Colon (tissue), 2 donors: ENCODE measurements at regions not wholly inside any gene's neighbourhood (a gene's known extent, or its start where the extent isn't known, plus 50 kb on each side); places are given as distances from the start of the nearest gene placed in this dataset.
"Not testable (repeated sequence)": the region's sequence is repeated elsewhere in the genome, so short reads cannot be mapped to it uniquely, and the experiment has no call there.

Source experiments
- FAIRE-seq: peaks from 2 replicates; lab custom pipeline; 2012; peaks lifted over from hg19 to GRCh38; lab: Jason Lieb, UNC
- donor health status: control.
- donor health status: control.

DNA sequence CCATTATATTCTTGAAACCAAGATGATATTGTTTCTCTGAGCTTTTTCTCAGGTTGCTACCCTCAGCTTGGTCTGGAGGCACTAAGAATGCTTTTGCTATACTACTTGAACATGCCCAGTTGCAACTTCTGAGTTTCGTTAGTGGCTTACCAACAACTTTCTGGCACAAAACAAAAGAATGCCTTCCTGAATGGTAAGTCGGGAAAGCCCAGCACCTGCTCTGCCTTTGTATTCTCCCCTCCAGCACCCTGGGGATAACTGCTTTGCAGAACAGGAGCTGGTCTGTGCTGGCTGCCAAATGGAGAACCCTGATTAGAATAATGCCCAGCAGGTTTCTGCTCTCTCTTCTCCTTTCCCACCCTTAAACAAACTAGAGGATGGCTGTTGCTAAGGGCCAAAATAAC, 149.3 kb downstream of the TGFB2 start:
- FAIRE-seq, result no peak

DNA sequence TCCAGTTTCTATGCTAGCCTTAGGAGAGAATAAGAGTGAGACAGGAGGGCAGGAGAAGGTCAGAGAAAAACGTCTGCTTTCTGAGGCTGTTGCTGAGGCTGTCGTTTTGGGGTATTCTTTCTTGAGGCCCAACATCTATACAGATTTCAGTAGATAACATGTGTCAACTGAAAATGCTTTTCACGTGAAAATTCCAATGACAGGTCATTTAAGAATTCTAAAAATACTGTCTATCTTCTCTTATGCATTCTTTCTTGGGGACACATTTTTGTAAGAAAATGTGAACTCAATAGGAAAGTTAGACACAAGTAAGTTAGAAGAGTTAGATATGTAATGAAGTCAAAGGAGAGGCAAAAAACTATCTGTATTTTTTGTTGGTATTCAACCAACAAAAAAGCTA, 150.8 kb downstream of the TGFB2 start:
- no peak for FAIRE-seq

GRCh38 chr1:218496561-218496960, 151.4 kb downstream of the TGFB2 start:
- FAIRE-seq, result no peak

GRCh38 chr1:218498056-218498938, 153.2 kb downstream of the TGFB2 start:
- no peak for FAIRE-seq

- FAIRE-seq, result no peak
Observed at GRCh38 chr1:218499011-218499691, 154.0 kb downstream of the TGFB2 start.

- no peak for FAIRE-seq
Observed at GRCh38 chr1:218499911-218500310, 154.8 kb downstream of the TGFB2 start.

- FAIRE-seq, result no peak
Observed at GRCh38 chr1:218501161-218501560, 156.0 kb downstream of the TGFB2 start.

GRCh38 chr1:218502383-218502782, 157.2 kb downstream of the TGFB2 start:
- no peak for FAIRE-seq

DNA sequence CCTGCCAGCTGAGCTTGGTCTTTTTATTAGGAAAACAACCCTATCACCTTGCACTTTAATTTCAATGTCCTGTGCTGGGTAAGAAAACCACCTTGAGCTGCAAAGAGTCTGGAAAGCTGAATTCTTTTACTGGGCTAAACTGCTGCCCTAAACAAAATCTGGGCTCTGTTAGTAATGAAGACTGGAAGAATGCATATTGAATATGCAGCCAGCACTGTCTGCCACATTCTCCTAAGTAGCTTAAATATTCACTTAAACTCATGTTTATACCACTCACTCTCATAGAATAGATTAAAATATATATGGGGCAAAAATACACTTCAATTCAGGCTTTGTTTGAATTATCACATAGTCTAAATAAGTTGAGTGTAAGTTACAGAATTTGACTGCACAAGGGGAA, 158.0 kb downstream of the TGFB2 start:
- FAIRE-seq, result no peak

- FAIRE-seq, result no peak
Observed at GRCh38 chr1:218507355-218508002, 162.3 kb downstream of the TGFB2 start.

GRCh38 chr1:218510153-218510772, 165.1 kb downstream of the TGFB2 start:
- no peak for FAIRE-seq

DNA sequence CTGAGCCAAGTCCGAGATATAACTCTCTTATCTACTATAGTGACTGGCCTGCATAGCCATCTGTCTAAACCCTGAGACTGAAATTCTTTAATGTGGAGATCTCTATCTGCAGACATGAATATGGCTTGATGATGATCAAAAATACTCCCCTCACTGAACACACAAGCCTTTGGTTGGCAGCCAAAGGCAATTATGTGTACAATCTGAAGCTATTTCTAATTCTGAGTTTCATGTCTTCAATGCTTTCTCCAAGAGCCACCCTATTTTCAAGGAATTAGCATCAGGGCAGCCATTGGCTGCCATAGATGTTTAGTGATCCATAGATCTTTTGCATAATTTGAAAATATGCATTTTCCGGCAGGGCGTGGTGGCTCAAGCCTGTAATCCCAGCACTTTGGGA, 168.2 kb downstream of the TGFB2 start:
- FAIRE-seq, result no peak

DNA sequence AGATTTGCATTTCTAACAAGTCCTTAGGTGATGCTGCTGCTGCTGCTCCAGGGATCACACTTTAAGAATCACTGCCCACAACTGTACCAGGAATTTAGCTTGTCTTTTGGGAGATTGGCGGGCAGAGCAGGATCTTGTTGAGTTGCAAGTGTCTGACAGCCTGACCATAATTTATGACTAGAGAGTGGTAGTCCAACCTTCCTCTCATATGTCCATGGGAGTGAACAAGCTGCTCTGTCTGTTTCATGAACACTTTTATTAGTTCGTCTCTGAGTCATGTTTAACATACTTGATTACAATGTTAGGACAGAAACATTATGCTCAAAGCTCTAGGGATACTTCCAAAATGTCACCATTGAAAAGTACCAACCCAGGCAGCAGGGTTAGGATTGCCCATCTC, 169.6 kb downstream of the TGFB2 start:
- no peak for FAIRE-seq

DNA sequence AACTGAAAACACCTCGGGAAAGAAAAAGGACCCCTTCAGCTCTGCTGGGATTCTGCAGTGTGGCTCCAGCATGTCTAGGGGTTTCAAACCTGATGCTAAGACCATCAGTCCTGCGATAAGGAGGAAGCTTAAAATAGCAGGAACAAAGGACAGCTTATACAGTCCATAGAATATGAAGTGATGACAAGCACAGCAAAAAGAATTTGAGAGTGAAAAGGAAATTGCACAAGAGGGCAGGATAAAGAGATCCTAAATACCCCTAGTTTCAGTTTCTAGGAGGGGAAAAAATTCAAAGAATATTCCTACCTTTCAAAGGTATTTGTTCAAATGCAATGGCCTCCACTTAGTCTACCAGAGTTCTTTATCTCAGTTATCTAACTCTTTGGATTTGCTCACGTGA, 171.4 kb downstream of the TGFB2 start:
- no peak for FAIRE-seq

- FAIRE-seq, result no peak
Observed at GRCh38 chr1:218517459-218517858, 172.3 kb downstream of the TGFB2 start.

GRCh38 chr1:218518216-218518740, 173.1 kb downstream of the TGFB2 start:
- FAIRE-seq, result no peak

GRCh38 chr1:218520646-218521045, 175.5 kb downstream of the TGFB2 start:
- FAIRE-seq, result not testable (repeated sequence)

GRCh38 chr1:218521414-218522169, 176.5 kb downstream of the TGFB2 start:
- FAIRE-seq, result no peak

GRCh38 chr1:218524526-218524925, 179.4 kb downstream of the TGFB2 start:
- FAIRE-seq, result no peak

GRCh38 chr1:218525031-218525430, 179.9 kb downstream of the TGFB2 start:
- no peak for FAIRE-seq

DNA sequence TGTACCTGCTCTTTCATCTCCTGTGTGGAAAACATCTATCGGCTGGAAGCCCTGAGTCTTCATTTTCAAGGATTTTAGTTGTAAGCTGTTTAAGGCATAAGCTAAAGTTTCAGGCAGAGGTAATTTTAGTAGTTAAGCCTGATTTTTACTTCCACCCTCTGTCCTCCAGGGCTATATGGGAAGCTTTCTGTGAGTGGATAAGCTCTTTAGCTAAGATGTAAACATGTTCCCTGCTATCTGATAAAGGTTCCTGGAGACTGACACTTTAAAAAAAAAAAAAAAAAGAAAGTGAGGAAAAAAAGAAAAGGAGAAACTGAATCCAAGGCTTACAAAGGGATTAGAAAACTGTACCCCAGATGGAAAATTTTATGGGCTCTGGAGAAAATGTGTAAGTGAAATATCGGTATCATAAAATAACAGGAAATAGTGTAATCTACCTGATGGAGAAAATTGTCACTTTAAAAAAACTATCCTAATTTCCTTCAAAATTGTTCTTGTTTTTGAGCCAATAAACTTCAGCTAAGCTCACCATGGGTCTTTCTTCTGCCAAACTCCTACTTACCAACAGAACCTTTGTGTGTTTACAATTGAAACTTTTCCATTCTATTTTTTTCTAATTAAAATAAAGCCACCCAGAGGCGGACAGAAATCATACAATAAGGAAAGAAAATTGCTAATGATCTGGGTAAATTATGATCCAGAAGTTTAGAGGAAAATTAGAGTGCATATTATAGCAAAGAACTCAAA, 180.5 kb downstream of the TGFB2 start:
- FAIRE-seq, result no peak
